Esophagus muscularis mucosa (tissue), 4 donors: ENCODE measurements at regions not wholly inside any gene's neighbourhood (a gene's known extent, or its start where the extent isn't known, plus 50 kb on each side); places are given as distances from the start of the nearest gene placed in this dataset.
"Not testable (repeated sequence)": the region's sequence is repeated elsewhere in the genome, so short reads cannot be mapped to it uniquely, and the experiment has no call there.

ENCODE experiments used
- CTCF ChIP-seq, 3 experiments: fragments of 200-600 bp in 2 of 3; fragments of 450-650 bp in 1 of 3; sonication (generic) in 2 of 3; IDR thresholded peaks; one replicate each; pipeline ENCODE4 v1.5.1; 2017 to 2019; ENCODE audit warnings: antibody characterized with exemption in 3 of 3, mild to moderate bottlenecking in 2 of 3, moderate library complexity in 1 of 3
- EP300 ChIP-seq: sonication (generic); formaldehyde crosslinking; IDR thresholded peaks from one replicate; pipeline ENCODE4 v1.6.1; 2017; ENCODE audit warnings: antibody characterized with exemption
- POLR2A ChIP-seq: fragments of 450-650 bp; IDR thresholded peaks from one replicate; pipeline ENCODE4 v1.6.1; 2017; ENCODE audit warnings: antibody characterized with exemption, moderate library complexity, mild to moderate bottlenecking, low read depth
- POLR2AphosphoS5 ChIP-seq, 2 donors: sonication (generic); formaldehyde crosslinking; IDR thresholded peaks; one replicate each; pipeline ENCODE4 v1.6.1; 2017; ENCODE audit warnings: antibody characterized with exemption in 2 of 2

GRCh38 chr5:50527514-50528060 lies 86.5 kb upstream of the EMB start:
- TF ChIP-seq CTCF (IDR thresholded peaks at IDR 0.05); POLR2AphosphoS5 (IDR thresholded peaks at IDR 0.05); POLR2A; EP300: not testable (repeated sequence)
